Fibroblast of villous mesenchyme (primary cell): ENCODE measurements at regions not wholly inside any gene's neighbourhood (a gene's known extent, or its start where the extent isn't known, plus 50 kb on each side); places are given as distances from the start of the nearest gene placed in this dataset.

Experiments
- DNase-seq: peaks from one replicate; pipeline ENCODE4 v3.0.0-alpha.2; 2010; ENCODE audit warnings: low read depth
- H3K4me3 ChIP-seq: 2 replicates; pipeline ENCODE4 v1.5.1; 2011; ENCODE audit warnings: low read depth, mild to moderate bottlenecking, low read length
- CTCF ChIP-seq: IDR thresholded peaks from 2 replicates; pipeline ENCODE4 v1.5.1; 2012; ENCODE audit warnings: low read depth, mild to moderate bottlenecking, low read length; ENCODE audit not compliant: insufficient read depth

GRCh38 chr16:17564856-17565255, 94.1 kb upstream of the XYLT1 start:
- H3K4me3 ChIP-seq = no peak overlapping the region
- DNase-seq = no peak
- no peak for TF ChIP-seq CTCF

- TF ChIP-seq CTCF = no peak
- no peak for DNase-seq
- H3K4me3 ChIP-seq = no peak overlapping the region
Measured at GRCh38 chr16:17563323-17564091, 92.7 kb upstream of the XYLT1 start.

GRCh38 chr16:17561056-17561455, 90.3 kb upstream of the XYLT1 start:
- H3K4me3 ChIP-seq = no peak overlapping the region
- TF ChIP-seq CTCF = no peak
- DNase-seq = no peak

- no peak for TF ChIP-seq CTCF
- H3K4me3 ChIP-seq = no peak overlapping the region
- no peak for DNase-seq
Measured at GRCh38 chr16:17560548-17560947, 89.8 kb upstream of the XYLT1 start.

GRCh38 chr16:17559394-17559793, 88.6 kb upstream of the XYLT1 start:
- TF ChIP-seq CTCF = no peak
- H3K4me3 ChIP-seq = no peak overlapping the region
- no peak for DNase-seq

GRCh38 chr16:17557949-17558348, 87.2 kb upstream of the XYLT1 start:
- H3K4me3 ChIP-seq = no peak overlapping the region
- DNase-seq = no peak
- TF ChIP-seq CTCF = no peak

GRCh38 chr16:17557480-17557879, 86.7 kb upstream of the XYLT1 start:
- no peak for TF ChIP-seq CTCF
- H3K4me3 ChIP-seq = no peak overlapping the region
- DNase-seq = no peak
